Hepatocyte (in vitro differentiated cells): ENCODE measurements at regions not wholly inside any gene's neighbourhood (a gene's known extent, or its start where the extent isn't known, plus 50 kb on each side); places are given as distances from the start of the nearest gene placed in this dataset.
A peak's percentile ranks its signal among the peaks of the same experiment; 100 is the strongest.
"Not testable (repeated sequence)": the region's sequence is repeated elsewhere in the genome, so short reads cannot be mapped to it uniquely, and the experiment has no call there.

Experiments used
- DNase-seq: peaks from one replicate; pipeline ENCODE4 v3.0.0-alpha.2; 2016; ENCODE audit warnings: low spot score
- H2AFZ ChIP-seq: fragments of 200-600 bp; sonication (generic); 2 replicates; pipeline ENCODE4 v1.6.0; 2016; ENCODE audit warnings: antibody characterized with exemption, mild to moderate bottlenecking
- H3K27ac ChIP-seq: fragments of 200-600 bp; sonication (generic); 2 replicates; pipeline ENCODE4 v1.5.1; 2016; ENCODE audit warnings: mild to moderate bottlenecking
- H3K27me3 ChIP-seq: fragments of 200-600 bp; sonication (generic); 2 replicates; pipeline ENCODE4 v1.6.1; 2016
- H3K36me3 ChIP-seq: fragments of 200-600 bp; sonication (generic); replicated peaks from 2 replicates; pipeline ENCODE4 v1.5.1; 2016; ENCODE audit warnings: low read depth; ENCODE audit not compliant: insufficient read depth
- H3K4me1 ChIP-seq: fragments of 200-600 bp; sonication (generic); 2 replicates; pipeline ENCODE4 v1.5.1; 2016; ENCODE audit warnings: mild to moderate bottlenecking, moderate library complexity; ENCODE audit not compliant: insufficient read depth
- H3K4me2 ChIP-seq: fragments of 200-600 bp; sonication (generic); 2 replicates; pipeline ENCODE4 v1.6.0; 2016
- H3K4me3 ChIP-seq: fragments of 200-600 bp; sonication (generic); 2 replicates; pipeline ENCODE4 v1.5.1; 2016; ENCODE audit warnings: mild to moderate bottlenecking
- H3K79me2 ChIP-seq: fragments of 200-600 bp; sonication (generic); 2 replicates; pipeline ENCODE4 v1.6.0; 2017; ENCODE audit warnings: mild to moderate bottlenecking
- H3K9me2 ChIP-seq: fragments of 200-600 bp; sonication (generic); replicated peaks from 2 replicates; pipeline ENCODE4 v1.6.0; 2017; ENCODE audit warnings: mild to moderate bottlenecking; ENCODE audit not compliant: insufficient read depth
- H3K9me3 ChIP-seq: fragments of 200-600 bp; sonication (generic); 2 replicates; pipeline ENCODE4 v1.5.1; 2016; ENCODE audit warnings: low read depth, mild to moderate bottlenecking
- H4K20me1 ChIP-seq: fragments of 200-600 bp; sonication (generic); 2 replicates; pipeline ENCODE4 v1.6.0; 2016; ENCODE audit warnings: mild to moderate bottlenecking; ENCODE audit not compliant: insufficient read depth, poor library complexity, severe bottlenecking
- CTCF ChIP-seq: fragments of 200-600 bp; sonication (generic); IDR thresholded peaks from 2 replicates; pipeline ENCODE4 v1.5.1; 2016; ENCODE audit warnings: antibody characterized with exemption, mild to moderate bottlenecking; ENCODE audit not compliant: poor library complexity
- EZH2 ChIP-seq: fragments of 200-600 bp; sonication (generic); IDR thresholded peaks from 2 replicates; pipeline ENCODE4 v1.6.1; 2016; ENCODE audit warnings: antibody characterized with exemption, mild to moderate bottlenecking, borderline replicate concordance
- EZH2phosphoT487 ChIP-seq: fragments of 200-600 bp; sonication (generic); IDR thresholded peaks from one replicate; pipeline ENCODE4 v1.6.1; 2018; ENCODE audit warnings: antibody characterized with exemption, mild to moderate bottlenecking, low read depth, moderate library complexity; ENCODE audit not compliant: unreplicated experiment, severe bottlenecking
- WGBS: methylation state at CpG from one replicate; pipeline ENCODE4 v1.1.6; 2016; ENCODE audit warnings: low lambda C conversion rate; ENCODE audit errors: missing lambda C conversion rate; 5-methylcytosine and 5-hydroxymethylcytosine counted together

DNA sequence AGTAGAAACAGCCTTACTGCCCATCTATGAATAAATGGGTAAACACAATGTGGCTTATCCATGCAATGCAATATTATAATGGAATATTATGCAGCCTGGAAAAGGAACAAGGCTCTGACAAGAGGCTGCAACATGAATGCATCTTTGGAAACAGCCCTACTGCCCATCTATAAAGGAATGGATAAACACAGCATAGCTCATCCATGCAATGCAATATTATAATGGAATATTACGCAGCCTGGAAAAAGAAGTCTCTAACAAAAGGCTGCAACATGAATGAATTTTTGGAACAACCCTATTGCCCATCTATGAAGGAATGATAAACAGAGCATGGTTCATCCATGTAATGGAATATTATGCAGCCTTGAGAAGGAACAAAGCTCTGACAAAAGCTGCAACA lies 161.0 kb downstream of the CRLF2 start:
- Histone ChIP-seq H3K9me3 (peaks cover 8% of the 10 kb centered on the region), H4K20me1 (no peaks in the 10 kb centered on the region), H2AFZ (no peak overlapping the region), H3K9me2 (no peaks in the 10 kb centered on the region), H3K79me2 (no peaks in the 10 kb centered on the region), H3K27me3 (no peaks in the 10 kb centered on the region), H3K4me3 (no peak overlapping the region), H3K36me3 (no peaks in the 10 kb centered on the region), H3K4me1 (no peaks in the 10 kb centered on the region), H3K27ac (no peak overlapping the region), H3K4me2 (no peak overlapping the region)
- DNase-seq, result no peak
- TF ChIP-seq EZH2, result no peak
- no peak for TF ChIP-seq CTCF
- no peak for TF ChIP-seq EZH2phosphoT487
- WGBS, result 93% methylated on average over 1 of the region's 1 CpG

GRCh38 chrX:1045680-1046314 lies 166.7 kb downstream of the CRLF2 start:
- Histone ChIP-seq H4K20me1 (no peaks in the 10 kb centered on the region), H3K4me1 (no peaks in the 10 kb centered on the region), H2AFZ (no peak overlapping the region), H3K9me3 (peaks cover 3% of the 10 kb centered on the region), H3K4me2 (no peak overlapping the region), H3K36me3 (no peaks in the 10 kb centered on the region), H3K27ac (no peak overlapping the region), H3K27me3 (no peaks in the 10 kb centered on the region), H3K4me3 (no peak overlapping the region), H3K79me2 (no peaks in the 10 kb centered on the region), H3K9me2 (no peaks in the 10 kb centered on the region)
- no peak for DNase-seq
- 85% methylated on average over 9 of the region's 9 CpGs for WGBS
- TF ChIP-seq EZH2phosphoT487, result no peak
- TF ChIP-seq EZH2, result no peak
- no peak for TF ChIP-seq CTCF

DNA sequence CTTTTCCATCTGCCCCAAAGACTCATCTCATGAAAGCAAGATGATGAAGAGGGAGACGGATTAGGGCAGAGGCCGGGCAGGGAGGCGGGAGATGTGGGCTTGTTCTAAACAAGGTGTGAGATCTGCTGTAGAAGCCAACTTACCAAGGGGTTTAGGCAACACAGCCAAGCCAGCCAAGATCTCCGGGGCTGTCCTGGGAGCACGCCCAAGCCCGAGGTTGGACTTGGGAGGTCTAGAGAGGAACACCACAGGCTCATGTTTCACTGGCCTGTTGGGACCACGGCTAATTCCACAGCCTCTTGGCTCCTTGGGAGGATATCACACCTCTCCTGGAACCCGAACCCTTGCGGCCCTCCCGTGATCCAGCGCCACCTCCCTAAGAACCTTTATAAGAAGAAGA lies 171.4 kb downstream of the CRLF2 start:
- H3K79me2 ChIP-seq, result no peaks in the 10 kb centered on the region
- H4K20me1 ChIP-seq, result no peaks in the 10 kb centered on the region
- no peaks in the 10 kb centered on the region for H3K36me3 ChIP-seq
- H3K4me3 ChIP-seq, result no peak overlapping the region
- peak; percentile 35 for DNase-seq
- no peak overlapping the region for H3K4me2 ChIP-seq
- TF ChIP-seq CTCF (no peak), EZH2 (no peak), EZH2phosphoT487 (no peak)
- H3K4me1 ChIP-seq, result no peaks in the 10 kb centered on the region
- H3K27me3 ChIP-seq, result no peaks in the 10 kb centered on the region
- WGBS, result 76% methylated on average over 11 of the region's 11 CpGs
- H3K27ac ChIP-seq, result peak overlapping the region; percentile 37
- H3K9me3 ChIP-seq, result peaks cover 1% of the 10 kb centered on the region
- H2AFZ ChIP-seq, result no peak overlapping the region
- no peaks in the 10 kb centered on the region for H3K9me2 ChIP-seq

DNA sequence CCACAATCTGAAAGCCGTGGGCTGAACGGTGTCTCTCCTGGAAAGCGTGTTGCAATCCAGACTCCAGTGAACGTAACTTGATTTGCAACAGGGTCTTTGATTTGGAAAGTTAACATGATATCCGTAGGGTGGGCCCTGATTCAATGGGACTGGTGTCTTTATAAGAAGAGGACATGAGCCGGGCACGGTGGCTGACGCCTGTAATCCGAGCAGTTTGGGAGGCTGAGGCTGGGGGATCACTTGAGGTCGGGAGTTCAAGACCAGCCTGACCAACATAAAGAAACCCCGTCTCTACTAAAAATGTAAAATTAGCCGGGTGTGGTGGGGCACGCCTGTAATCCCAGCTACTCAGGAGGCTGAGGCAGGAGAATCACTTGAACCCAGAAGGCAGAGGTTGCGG lies 176.5 kb downstream of the CRLF2 start:
- not testable (repeated sequence) for H3K4me1 ChIP-seq, H3K9me2 ChIP-seq, H3K4me3 ChIP-seq, H2AFZ ChIP-seq, H3K79me2 ChIP-seq, H3K36me3 ChIP-seq, H3K9me3 ChIP-seq, H3K27ac ChIP-seq, H3K4me2 ChIP-seq, H3K27me3 ChIP-seq, H4K20me1 ChIP-seq, DNase-seq
- WGBS, result 94% methylated on average over 14 of the region's 14 CpGs
